Smooth muscle cell (in vitro differentiated cells): ENCODE measurements at regions not wholly inside any gene's neighbourhood (a gene's known extent, or its start where the extent isn't known, plus 50 kb on each side); places are given as distances from the start of the nearest gene placed in this dataset.

Source experiments
- DNase-seq: peaks from one replicate; lab custom pipeline; 2025; ENCODE audit not compliant: unreplicated experiment; lab: John Stamatoyannopoulos, UW
- H2AFZ ChIP-seq: fragments of 200-600 bp; sonication (generic); 2 replicates; pipeline ENCODE4 v1.6.0; 2016; ENCODE audit warnings: antibody characterized with exemption, low read depth, mild to moderate bottlenecking
- H3F3A ChIP-seq: fragments of 200-600 bp; sonication (generic); 2 replicates; pipeline ENCODE4 v1.6.0; 2017; ENCODE audit warnings: antibody characterized with exemption, low read depth
- H3K27ac ChIP-seq: fragments of 200-600 bp; sonication (generic); 2 replicates; pipeline ENCODE4 v1.5.1; 2016; ENCODE audit warnings: low read depth, mild to moderate bottlenecking
- H3K27me3 ChIP-seq: fragments of 200-600 bp; sonication (generic); 2 replicates; pipeline ENCODE4 v1.6.1; 2016; ENCODE audit warnings: low read depth, mild to moderate bottlenecking
- H3K36me3 ChIP-seq: fragments of 200-600 bp; sonication (generic); 2 replicates; pipeline ENCODE4 v1.5.1; 2016; ENCODE audit warnings: low read depth
- H3K4me1 ChIP-seq: fragments of 200-600 bp; sonication (generic); 2 replicates; pipeline ENCODE4 v1.5.1; 2016; ENCODE audit warnings: low read depth
- H3K4me2 ChIP-seq: fragments of 200-600 bp; sonication (generic); 2 replicates; pipeline ENCODE4 v1.6.0; 2016; ENCODE audit warnings: mild to moderate bottlenecking
- H3K4me3 ChIP-seq: fragments of 200-600 bp; sonication (generic); 2 replicates; pipeline ENCODE4 v1.5.1; 2016; ENCODE audit warnings: mild to moderate bottlenecking
- H3K79me2 ChIP-seq: fragments of 200-600 bp; sonication (generic); 2 replicates; pipeline ENCODE4 v1.6.0; 2016; ENCODE audit warnings: low read depth, mild to moderate bottlenecking
- H3K9ac ChIP-seq: fragments of 200-600 bp; sonication (generic); 2 replicates; pipeline ENCODE4 v1.6.0; 2016; ENCODE audit warnings: low read depth
- H3K9me3 ChIP-seq: fragments of 200-600 bp; sonication (generic); replicated peaks from 2 replicates; pipeline ENCODE4 v1.5.1; 2016; ENCODE audit warnings: low read depth
- H4K20me1 ChIP-seq: fragments of 200-600 bp; sonication (generic); 2 replicates; pipeline ENCODE4 v1.6.0; 2016; ENCODE audit warnings: low read depth
- WGBS: methylation state at CpG from one replicate; pipeline ENCODE4 v1.1.7; 2016; ENCODE audit warnings: low lambda C conversion rate; 5-methylcytosine and 5-hydroxymethylcytosine counted together
- TF ChIP-seq, protein P1 (sequence below): fragments of 200-600 bp; sonication (generic); IDR thresholded peaks from 2 replicates; pipeline ENCODE4 v1.5.1; 2017; ENCODE audit warnings: borderline replicate concordance, mild to moderate bottlenecking, antibody characterized with exemption; ENCODE audit not compliant: insufficient read depth, poor library complexity, severe bottlenecking

DNA sequence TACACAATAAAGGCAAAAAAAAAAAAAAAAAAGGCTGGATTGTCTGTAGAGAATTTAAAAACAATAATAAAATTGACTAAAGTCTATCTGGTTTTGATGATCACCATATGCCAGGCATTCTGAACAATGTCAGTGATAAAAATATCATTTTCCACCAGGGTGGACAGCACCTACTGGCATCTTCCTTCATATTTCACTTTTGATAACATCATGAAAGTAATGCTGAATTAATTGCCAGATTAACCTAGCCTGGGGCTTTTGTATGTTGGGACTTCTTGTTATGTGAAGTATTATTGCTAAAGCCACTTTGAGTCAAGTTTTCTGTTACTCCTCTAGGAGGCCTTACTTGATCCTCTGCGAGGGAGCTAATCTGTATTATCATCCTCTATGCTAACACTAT lies 73.8 kb upstream of the FAM98A start:
- Histone ChIP-seq H3K79me2 (no peaks in the 10 kb centered on the region), H3K4me3 (no peak overlapping the region), H2AFZ (no peak overlapping the region), H4K20me1 (no peaks in the 10 kb centered on the region), H3K4me1 (no peaks in the 10 kb centered on the region), H3K9ac (no peak overlapping the region), H3K27ac (no peak overlapping the region), H3K4me2 (no peak overlapping the region), H3F3A (no peaks in the 10 kb centered on the region), H3K36me3 (no peaks in the 10 kb centered on the region), H3K27me3 (no peaks in the 10 kb centered on the region), H3K9me3 (no peaks in the 10 kb centered on the region)
- 73% methylated on average over 1 of the region's 1 CpG for WGBS
- DNase-seq = no peak
- TF ChIP-seq, protein P1, sequence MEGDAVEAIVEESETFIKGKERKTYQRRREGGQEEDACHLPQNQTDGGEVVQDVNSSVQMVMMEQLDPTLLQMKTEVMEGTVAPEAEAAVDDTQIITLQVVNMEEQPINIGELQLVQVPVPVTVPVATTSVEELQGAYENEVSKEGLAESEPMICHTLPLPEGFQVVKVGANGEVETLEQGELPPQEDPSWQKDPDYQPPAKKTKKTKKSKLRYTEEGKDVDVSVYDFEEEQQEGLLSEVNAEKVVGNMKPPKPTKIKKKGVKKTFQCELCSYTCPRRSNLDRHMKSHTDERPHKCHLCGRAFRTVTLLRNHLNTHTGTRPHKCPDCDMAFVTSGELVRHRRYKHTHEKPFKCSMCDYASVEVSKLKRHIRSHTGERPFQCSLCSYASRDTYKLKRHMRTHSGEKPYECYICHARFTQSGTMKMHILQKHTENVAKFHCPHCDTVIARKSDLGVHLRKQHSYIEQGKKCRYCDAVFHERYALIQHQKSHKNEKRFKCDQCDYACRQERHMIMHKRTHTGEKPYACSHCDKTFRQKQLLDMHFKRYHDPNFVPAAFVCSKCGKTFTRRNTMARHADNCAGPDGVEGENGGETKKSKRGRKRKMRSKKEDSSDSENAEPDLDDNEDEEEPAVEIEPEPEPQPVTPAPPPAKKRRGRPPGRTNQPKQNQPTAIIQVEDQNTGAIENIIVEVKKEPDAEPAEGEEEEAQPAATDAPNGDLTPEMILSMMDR = no peak

DNA sequence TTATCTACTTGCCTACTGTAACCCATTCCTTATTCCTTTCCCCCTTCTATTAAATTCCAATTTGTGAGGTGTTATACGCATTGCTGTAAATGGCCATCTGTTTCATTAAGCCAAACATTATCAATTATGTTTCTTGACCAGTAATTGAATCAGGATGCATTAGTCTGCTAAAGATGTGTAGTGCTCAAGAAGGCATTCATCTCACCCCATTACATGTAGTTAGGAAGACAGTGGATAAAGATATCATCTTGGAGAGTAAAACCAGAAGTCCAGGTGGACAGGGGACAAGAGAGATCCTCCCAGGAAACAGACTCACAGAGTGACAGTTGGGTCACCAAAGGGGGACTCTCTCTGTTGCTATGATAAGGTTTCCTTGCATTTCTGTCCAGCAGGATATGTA lies 73.3 kb upstream of the FAM98A start:
- TF ChIP-seq, protein P1 = no peak
- Histone ChIP-seq H3K79me2 (no peaks in the 10 kb centered on the region), H3K4me1 (no peaks in the 10 kb centered on the region), H2AFZ (no peak overlapping the region), H3K27me3 (no peaks in the 10 kb centered on the region), H3K4me3 (no peak overlapping the region), H3K4me2 (no peak overlapping the region), H3F3A (no peaks in the 10 kb centered on the region), H3K9me3 (no peaks in the 10 kb centered on the region), H3K27ac (no peak overlapping the region), H4K20me1 (no peaks in the 10 kb centered on the region), H3K9ac (no peak overlapping the region), H3K36me3 (no peaks in the 10 kb centered on the region)
- no peak for DNase-seq
- 88% methylated on average over 1 of the region's 1 CpG for WGBS

DNA sequence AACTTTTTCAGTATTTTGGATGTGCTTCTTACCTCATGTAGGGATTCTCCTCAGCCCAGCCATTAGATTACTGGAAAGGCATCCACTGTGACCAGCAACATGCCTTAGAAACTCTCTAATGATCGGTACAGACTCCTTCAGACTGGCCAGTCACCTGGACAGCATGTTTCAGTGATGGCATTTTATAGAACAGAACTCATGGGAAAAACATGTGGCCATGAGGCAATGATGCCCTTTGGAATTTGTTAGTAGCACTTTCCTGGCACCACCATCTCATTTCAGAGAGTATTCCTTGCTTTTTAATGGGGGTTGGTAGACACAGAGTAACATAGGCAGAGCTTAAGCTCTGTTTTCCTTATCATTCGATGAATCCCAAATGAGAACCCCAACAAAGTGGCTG lies 72.1 kb upstream of the FAM98A start:
- Histone ChIP-seq H3K4me3 (no peak overlapping the region), H4K20me1 (no peaks in the 10 kb centered on the region), H2AFZ (no peak overlapping the region), H3F3A (no peaks in the 10 kb centered on the region), H3K4me1 (no peaks in the 10 kb centered on the region), H3K9me3 (no peaks in the 10 kb centered on the region), H3K9ac (no peak overlapping the region), H3K27ac (no peak overlapping the region), H3K4me2 (no peak overlapping the region), H3K36me3 (no peaks in the 10 kb centered on the region), H3K27me3 (no peaks in the 10 kb centered on the region), H3K79me2 (no peaks in the 10 kb centered on the region)
- WGBS = 94% methylated on average over 2 of the region's 2 CpGs
- no peak for DNase-seq
- TF ChIP-seq, protein P1 = no peak

DNA sequence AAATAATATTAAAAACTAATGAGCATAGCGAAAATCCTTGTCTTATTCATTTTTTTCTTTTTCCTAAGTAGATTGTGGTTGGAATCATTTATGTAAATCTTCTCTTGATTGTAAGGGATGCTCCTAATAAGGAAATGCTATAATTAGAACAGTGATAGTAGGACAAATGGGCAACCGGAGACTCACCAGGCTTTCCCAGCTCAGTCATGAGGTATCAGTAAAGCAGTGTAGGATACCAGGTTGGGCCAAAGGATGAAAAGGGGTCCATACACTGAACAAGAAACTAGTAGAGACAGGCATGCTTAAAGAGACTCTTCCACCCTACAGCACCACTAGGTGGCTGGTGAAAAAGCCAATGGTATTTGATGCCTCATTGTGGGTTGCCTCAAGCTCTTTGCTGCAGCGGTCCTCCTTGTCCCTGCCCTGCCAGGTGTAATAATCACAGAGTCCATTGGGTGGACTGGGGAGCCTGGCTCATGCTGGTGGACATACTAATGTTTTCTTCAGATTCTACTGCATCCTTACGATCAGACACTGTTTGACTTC lies 71.4 kb upstream of the FAM98A start:
- no peak for DNase-seq
- no peaks in the 10 kb centered on the region for H4K20me1 ChIP-seq
- WGBS = 84% methylated on average over 4 of the region's 4 CpGs
- no peaks in the 10 kb centered on the region for H3K36me3 ChIP-seq
- no peak overlapping the region for H3K9ac ChIP-seq
- H3K79me2 ChIP-seq = no peaks in the 10 kb centered on the region
- no peak overlapping the region for H3K27ac ChIP-seq
- H3K4me3 ChIP-seq = no peak overlapping the region
- no peak overlapping the region for H3K4me2 ChIP-seq
- H2AFZ ChIP-seq = no peak overlapping the region
- no peaks in the 10 kb centered on the region for H3K9me3 ChIP-seq
- H3K4me1 ChIP-seq = no peaks in the 10 kb centered on the region
- no peaks in the 10 kb centered on the region for H3F3A ChIP-seq
- no peaks in the 10 kb centered on the region for H3K27me3 ChIP-seq
- TF ChIP-seq, protein P1 = no peak
